ENCODE measurements at regions not wholly inside any gene's neighbourhood (a gene's known extent, or its start where the extent isn't known, plus 50 kb on each side); places are given as distances from the start of the nearest gene placed in this dataset.
"Not testable (repeated sequence)": the region's sequence is repeated elsewhere in the genome, so short reads cannot be mapped to it uniquely, and the experiment has no call there.

DNA sequence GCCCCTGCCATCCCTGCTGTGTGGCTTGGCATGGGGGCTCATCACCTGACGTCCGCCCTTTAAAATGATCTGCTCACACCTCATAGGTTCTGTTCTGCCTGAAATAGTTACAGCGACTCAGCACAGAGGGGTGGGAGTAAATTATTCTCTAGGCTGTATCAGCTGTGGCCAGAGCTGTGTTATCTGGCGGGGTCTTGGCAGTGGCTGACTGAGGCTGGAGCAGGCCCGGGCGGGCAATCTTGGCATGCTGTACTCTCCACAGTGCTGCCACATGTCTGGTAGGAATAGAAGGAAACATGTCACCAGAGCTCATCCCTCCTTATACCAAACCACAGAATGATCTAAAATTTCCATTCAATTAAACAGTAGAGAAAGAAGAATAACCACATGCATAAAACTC is 499.9 kb upstream of the LMCD1 start:
- no peak for DNase-seq (ENCODE audit: low read depth)

GRCh38 chr3:8011902-8012301 is 489.7 kb upstream of the LMCD1 start:
- DNase-seq (ENCODE audit: low read depth) = no peak

DNA sequence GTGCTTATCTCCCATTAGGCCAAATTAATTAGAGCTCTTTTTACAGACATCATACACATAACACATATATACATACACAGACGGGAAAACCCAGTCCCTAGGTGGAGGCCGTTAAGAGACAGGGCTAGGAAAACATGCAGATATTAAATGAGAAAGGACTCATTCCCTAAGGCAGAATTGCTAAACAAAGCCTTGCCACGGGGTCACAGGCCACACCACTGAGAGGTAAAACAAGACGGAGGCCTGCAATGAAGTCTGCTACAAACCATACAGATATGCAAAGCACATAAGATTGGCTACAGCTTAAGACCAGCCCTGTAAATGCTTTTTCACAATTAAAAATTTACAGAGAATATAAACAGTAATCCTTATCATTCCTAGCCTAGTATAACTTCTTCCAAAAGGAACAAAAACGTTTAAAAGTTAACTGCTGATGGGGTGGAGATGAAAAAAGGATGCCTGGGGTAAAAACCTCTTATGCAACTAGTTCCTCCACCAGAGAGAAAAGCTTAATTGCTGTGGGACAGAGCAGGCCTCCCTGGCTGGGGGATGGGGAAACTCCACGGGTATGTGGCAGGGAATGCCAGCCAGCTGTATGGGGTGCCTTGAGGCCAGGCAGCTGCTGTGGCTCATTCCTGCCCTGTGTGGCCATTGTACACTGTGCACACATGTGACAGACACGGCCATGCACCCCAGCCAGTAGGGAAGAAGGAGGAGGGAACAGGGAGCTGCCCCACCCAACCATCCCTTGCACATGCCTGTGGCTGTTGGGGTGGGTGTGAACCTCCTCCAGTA is 481.4 kb upstream of the LMCD1 start:
- DNase-seq (ENCODE audit: low read depth) = no peak

- no peak for DNase-seq (ENCODE audit: low read depth)
These were observed 473.7 kb upstream of the LMCD1 start for GRCh38 chr3:8027954-8028353.

- no peak for DNase-seq (ENCODE audit: low read depth)
These were observed 451.3 kb upstream of the LMCD1 start for GRCh38 chr3:8050283-8050682.

GRCh38 chr3:8052659-8053058 is 449.0 kb upstream of the LMCD1 start:
- DNase-seq (ENCODE audit: low read depth) = no peak

DNA sequence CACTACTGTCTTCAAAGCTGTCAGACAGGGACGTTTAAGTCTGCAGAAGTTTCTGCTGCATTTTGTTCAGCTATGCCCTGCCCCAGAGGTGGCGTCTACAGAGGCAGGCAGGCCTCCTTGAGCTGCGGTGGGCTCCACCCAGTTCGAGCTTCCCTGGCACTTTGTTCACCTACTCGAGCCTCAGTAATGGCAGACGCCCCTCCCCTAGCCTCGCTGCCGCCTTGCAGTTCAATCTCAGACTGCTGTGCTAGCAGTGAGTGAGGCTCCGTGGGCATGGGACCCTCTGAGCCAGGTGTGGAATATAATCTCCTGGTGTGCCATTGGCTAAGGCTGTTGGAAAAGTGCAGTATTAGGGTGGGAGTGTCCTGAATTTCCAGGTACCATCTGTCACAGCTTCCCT is 433.5 kb upstream of the LMCD1 start:
- DNase-seq (ENCODE audit: low read depth) = not testable (repeated sequence)

- no peak for DNase-seq (ENCODE audit: low read depth)
These were observed 432.2 kb upstream of the LMCD1 start for GRCh38 chr3:8069471-8069870.

DNA sequence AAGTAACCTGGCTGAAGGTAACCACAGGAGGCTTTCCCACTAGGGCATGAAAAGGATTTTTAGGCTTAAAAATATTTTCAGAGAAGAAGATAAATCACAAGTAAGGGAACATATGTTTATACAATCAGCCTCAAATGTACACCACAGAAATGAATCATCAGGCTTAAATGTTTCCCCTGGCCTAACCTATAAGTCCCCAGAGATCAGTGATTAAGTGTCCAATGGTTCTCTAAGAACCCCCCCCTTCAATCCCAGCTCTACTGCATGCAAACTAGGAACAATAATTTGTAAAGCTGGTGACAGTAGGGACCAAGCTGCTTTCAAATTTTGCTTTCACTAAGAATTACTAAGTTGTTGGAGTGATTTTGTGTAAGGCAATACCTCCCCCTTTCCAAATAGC is 431.6 kb upstream of the LMCD1 start:
- no peak for DNase-seq (ENCODE audit: low read depth)

DNA sequence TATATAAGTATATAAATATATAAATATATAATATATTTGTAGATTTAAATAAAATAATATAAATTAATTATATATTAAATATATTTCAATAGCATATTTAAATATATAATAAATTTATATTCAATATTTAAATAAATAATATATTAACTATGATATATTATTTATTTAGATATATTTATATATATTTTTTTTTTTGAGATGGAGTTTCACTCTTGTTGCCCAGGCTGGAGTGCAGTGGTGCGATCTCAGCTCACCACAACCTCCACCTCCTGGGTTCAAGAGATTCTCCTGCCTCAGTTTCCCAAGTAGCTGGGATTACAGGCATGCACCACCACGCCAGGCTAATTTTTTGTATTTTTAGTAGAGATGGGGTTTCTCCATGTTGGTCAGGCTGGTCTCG is 426.9 kb upstream of the LMCD1 start:
- not testable (repeated sequence) for DNase-seq (ENCODE audit: low read depth)

GRCh38 chr3:8077126-8077525 is 424.5 kb upstream of the LMCD1 start:
- no peak for DNase-seq (ENCODE audit: low read depth)

GRCh38 chr3:8080464-8080863 is 421.2 kb upstream of the LMCD1 start:
- no peak for DNase-seq (ENCODE audit: low read depth)

GRCh38 chr3:8085498-8085897 is 416.1 kb upstream of the LMCD1 start:
- DNase-seq (ENCODE audit: low read depth) = no peak

GRCh38 chr3:8087951-8088350 is 413.7 kb upstream of the LMCD1 start:
- no peak for DNase-seq (ENCODE audit: low read depth)

- no peak for DNase-seq (ENCODE audit: low read depth)
These were observed 407.2 kb upstream of the LMCD1 start for GRCh38 chr3:8094415-8094814.

GRCh38 chr3:8095724-8096123 is 405.9 kb upstream of the LMCD1 start:
- DNase-seq (ENCODE audit: low read depth) = no peak

DNA sequence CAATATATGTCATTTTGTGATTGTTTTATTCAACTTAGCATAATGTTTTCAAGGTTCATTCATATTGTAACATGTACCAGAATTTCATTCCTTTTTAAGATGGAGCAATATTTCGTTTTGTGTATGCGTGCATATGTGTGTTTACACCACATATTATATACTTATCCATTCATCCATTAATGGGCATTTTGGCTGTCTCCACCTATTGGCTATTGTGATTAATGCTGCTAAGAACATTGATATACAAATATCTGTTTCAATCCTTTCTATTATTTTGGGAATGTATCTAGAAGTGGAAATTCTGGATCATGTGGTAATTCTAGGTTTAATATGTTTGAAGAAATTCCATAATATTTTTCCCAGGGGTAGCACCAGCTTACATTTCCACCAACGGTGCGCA is 403.9 kb upstream of the LMCD1 start:
- DNase-seq (ENCODE audit: low read depth) = no peak

GRCh38 chr3:8103954-8104353 is 397.7 kb upstream of the LMCD1 start:
- no peak for DNase-seq (ENCODE audit: low read depth)

DNA sequence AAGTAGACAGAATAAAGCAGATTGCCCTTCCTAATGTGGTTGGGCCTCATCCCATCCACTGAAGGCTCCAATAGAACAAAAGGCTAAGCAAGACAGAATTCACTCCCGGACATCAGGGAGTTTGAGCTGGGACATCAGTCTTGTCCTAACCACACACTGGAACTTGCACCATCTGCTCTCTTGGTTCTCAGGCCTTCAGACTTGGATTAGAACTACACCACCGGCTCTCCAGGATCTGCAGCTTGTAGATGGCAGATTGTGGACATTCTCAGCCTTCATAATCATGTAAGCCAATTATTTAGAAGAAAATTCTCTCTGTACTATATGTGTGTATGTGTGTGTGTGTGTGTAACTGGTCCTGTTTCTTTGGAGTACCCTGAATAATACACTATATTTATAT is 394.7 kb upstream of the LMCD1 start:
- DNase-seq (ENCODE audit: low read depth) = no peak

GRCh38 chr3:8110966-8111798 is 390.4 kb upstream of the LMCD1 start:
- peak; percentile 25 for DNase-seq (ENCODE audit: low read depth)

- DNase-seq (ENCODE audit: low read depth) = no peak
These were observed 389.0 kb upstream of the LMCD1 start for GRCh38 chr3:8112587-8112986.

- no peak for DNase-seq (ENCODE audit: low read depth)
These were observed 388.0 kb upstream of the LMCD1 start for GRCh38 chr3:8113626-8114025.

DNA sequence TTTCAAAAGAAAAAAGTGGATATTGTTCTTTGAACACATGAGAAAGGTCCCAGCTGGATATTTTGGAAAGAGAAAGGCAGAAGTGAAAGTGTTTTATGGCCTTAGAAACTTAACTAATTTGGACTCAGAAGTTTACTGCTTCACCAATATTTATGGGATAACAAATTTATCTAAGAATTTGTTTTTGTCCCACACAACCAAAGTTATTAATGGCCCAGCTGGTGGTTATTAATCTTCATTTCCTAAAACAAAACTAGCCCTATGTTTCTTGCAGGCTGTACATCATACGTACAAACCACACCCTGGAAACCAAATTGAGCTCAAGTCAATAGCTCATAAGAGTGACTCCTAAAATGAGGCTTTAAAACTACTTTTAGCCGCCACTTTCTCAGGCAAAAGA is 372.9 kb upstream of the LMCD1 start:
- DNase-seq (ENCODE audit: low read depth) = no peak

DNA sequence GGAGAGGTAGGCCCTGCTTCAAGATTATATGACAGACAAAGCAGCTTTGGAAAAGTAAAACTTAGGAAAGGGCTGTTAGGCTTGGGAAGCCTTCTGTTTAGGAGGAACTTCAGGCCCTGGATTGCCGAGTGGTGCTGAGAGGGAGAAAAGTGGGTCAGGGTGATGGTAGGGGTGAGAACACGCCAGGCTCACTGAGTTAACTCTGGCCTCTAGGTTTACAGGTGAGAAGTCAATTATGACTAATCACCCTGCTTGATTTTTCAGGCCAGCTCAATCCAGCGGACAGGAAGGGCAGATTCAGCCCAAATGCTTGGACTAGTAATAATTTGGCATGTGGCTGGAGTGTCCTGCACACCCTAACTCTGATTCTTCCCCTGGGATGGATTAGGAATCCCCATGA is 365.1 kb upstream of the LMCD1 start:
- DNase-seq (ENCODE audit: low read depth) = no peak

Data from CMK (cell line).